NCI-H446 treated with DMSO at 0.1 percent for 48 hours (cell line): ENCODE measurements at regions not wholly inside any gene's neighbourhood (a gene's known extent, or its start where the extent isn't known, plus 50 kb on each side); places are given as distances from the start of the nearest gene placed in this dataset.

ENCODE experiments used
- DNase-seq: peaks from one replicate; lab custom pipeline; 2025; lab: John Stamatoyannopoulos, UW

GRCh38 chr4:18389115-18389514 is 367.6 kb upstream of the LCORL start:
- DNase-seq = no peak

GRCh38 chr4:18388039-18388438 is 366.5 kb upstream of the LCORL start:
- DNase-seq = no peak

- DNase-seq = no peak
Measured at GRCh38 chr4:18381186-18381585, 359.6 kb upstream of the LCORL start.

- DNase-seq = no peak
Measured at GRCh38 chr4:18369561-18369960, 348.0 kb upstream of the LCORL start.

GRCh38 chr4:18366892-18367291 is 345.3 kb upstream of the LCORL start:
- no peak for DNase-seq

GRCh38 chr4:18366136-18366535 is 344.6 kb upstream of the LCORL start:
- DNase-seq = no peak

GRCh38 chr4:18343581-18343980 is 322.0 kb upstream of the LCORL start:
- DNase-seq = no peak

- no peak for DNase-seq
Measured at GRCh38 chr4:18342847-18343246, 321.3 kb upstream of the LCORL start.

- no peak for DNase-seq
Measured at GRCh38 chr4:18321956-18322530, 300.5 kb upstream of the LCORL start.

GRCh38 chr4:18319431-18319830 is 297.9 kb upstream of the LCORL start:
- DNase-seq = no peak

GRCh38 chr4:18318682-18319388 is 297.3 kb upstream of the LCORL start:
- no peak for DNase-seq

- no peak for DNase-seq
Measured at GRCh38 chr4:18314731-18315130, 293.2 kb upstream of the LCORL start.

GRCh38 chr4:18297684-18298083 is 276.1 kb upstream of the LCORL start:
- DNase-seq = no peak

- DNase-seq = no peak
Measured at GRCh38 chr4:18296411-18296810, 274.9 kb upstream of the LCORL start.

GRCh38 chr4:18294846-18295245 is 273.3 kb upstream of the LCORL start:
- no peak for DNase-seq

- no peak for DNase-seq
Measured at GRCh38 chr4:18294021-18294420, 272.5 kb upstream of the LCORL start.

- DNase-seq = no peak
Measured at GRCh38 chr4:18292411-18292810, 270.9 kb upstream of the LCORL start.

- DNase-seq = no peak
Measured at GRCh38 chr4:18291981-18292380, 270.4 kb upstream of the LCORL start.

- no peak for DNase-seq
Measured at GRCh38 chr4:18291256-18291655, 269.7 kb upstream of the LCORL start.

- no peak for DNase-seq
Measured at GRCh38 chr4:18285357-18285756, 263.8 kb upstream of the LCORL start.

GRCh38 chr4:18278244-18278643 is 256.7 kb upstream of the LCORL start:
- DNase-seq = no peak

- DNase-seq = no peak
Measured at GRCh38 chr4:18262832-18263231, 241.3 kb upstream of the LCORL start.

- no peak for DNase-seq
Measured at GRCh38 chr4:18252052-18252451, 230.5 kb upstream of the LCORL start.

- DNase-seq = no peak
Measured at GRCh38 chr4:18250564-18250963, 229.0 kb upstream of the LCORL start.
